Transverse colon (tissue), 4 donors: ENCODE measurements at regions not wholly inside any gene's neighbourhood (a gene's known extent, or its start where the extent isn't known, plus 50 kb on each side); places are given as distances from the start of the nearest gene placed in this dataset.

Experiments
- DNase-seq: peaks from one replicate; pipeline ENCODE4 v3.0.0-alpha.2; 2019
- H3K27ac ChIP-seq, 4 donors: fragments of 200-600 bp; sonication (generic); 2 replicates each; pipeline ENCODE4 v1.5.1; 2016 to 2018; ENCODE audit warnings: inconsistent platforms in 4 of 4
- H3K27me3 ChIP-seq: fragments of 200-600 bp; sonication (generic); 2 replicates; pipeline ENCODE4 v1.5.1; 2017; ENCODE audit warnings: inconsistent platforms
- H3K36me3 ChIP-seq, 4 donors: fragments of 200-600 bp; sonication (generic); 2 replicates each; pipeline ENCODE4 v1.5.1; 2017 to 2019; ENCODE audit warnings: inconsistent platforms in 4 of 4
- H3K4me1 ChIP-seq, 4 donors: fragments of 200-600 bp; sonication (generic); 2 replicates each; pipeline ENCODE4 v1.5.1; 2017 to 2020; ENCODE audit warnings: inconsistent platforms in 4 of 4
- H3K4me3 ChIP-seq, 4 donors: fragments of 200-600 bp; sonication (generic); 1 replicate in 1 of 4; 2 replicates in 3 of 4; pipeline versions ENCODE4 v1.5.1 to v1.6.1; 2017 to 2019; ENCODE audit warnings: inconsistent platforms in 4 of 4
- H3K9me3 ChIP-seq, 2 donors: fragments of 200-600 bp; sonication (generic); 2 replicates each; pipeline ENCODE4 v1.5.1; 2017 to 2019; ENCODE audit warnings: inconsistent platforms in 2 of 2
- EP300 ChIP-seq: sonication (generic); formaldehyde crosslinking; IDR thresholded peaks from one replicate; pipeline ENCODE4 v1.6.1; 2017; ENCODE audit warnings: antibody characterized with exemption, low read depth
- POLR2A ChIP-seq: fragments of 450-650 bp; IDR thresholded peaks from one replicate; pipeline ENCODE4 v1.6.1; 2016; ENCODE audit warnings: antibody characterized with exemption, mild to moderate bottlenecking, moderate library complexity
- POLR2AphosphoS5 ChIP-seq, 3 donors: sonication (generic); formaldehyde crosslinking; IDR thresholded peaks; one replicate each; pipeline ENCODE4 v1.6.1; 2016; ENCODE audit warnings: antibody characterized with exemption in 3 of 3
- WGBS, 2 donors: methylation state at CpG; one replicate each; pipeline ENCODE4 v1.1.5; 2018; ENCODE audit warnings: low coverage in 1 of 2; 5-methylcytosine and 5-hydroxymethylcytosine counted together
- in situ Hi-C, 4 donors: fragments of 200-750 bp; cut with MboI; loops; one replicate each; pipeline versions ENCODE4 v1.15.0 to v1.15.1; 2017; ENCODE audit warnings: low sequenced_read_pairs in 3 of 4, low pct_ligation_motif_present in 1 of 4, low pct_unique_long_range_greater_than_20kb in 1 of 4
- intact Hi-C: fragments of 100-400 bp; cut with DNase I; formaldehyde crosslinking; loops from one replicate; pipeline ENCODE4 v1.15.1; 2023; ENCODE audit warnings: low total_unique reads
- TF ChIP-seq, protein P1 (sequence below), 5 experiments: fragments of 200-600 bp in 3 of 5; fragments of 450-650 bp in 2 of 5; sonication (generic) in 3 of 5; IDR thresholded peaks; 1 replicate in 2 of 5; 2 replicates in 3 of 5; pipeline ENCODE4 v1.5.1; 2016 to 2017; ENCODE audit warnings: antibody characterized with exemption in 5 of 5, inconsistent platforms in 3 of 5, mild to moderate bottlenecking in 2 of 5, moderate library complexity in 1 of 5

GRCh38 chr16:66081775-66082366, 284.6 kb upstream of the CDH5 start:
- Histone ChIP-seq H3K27ac (no peak overlapping the region), H3K4me1 (no peaks in the 10 kb centered on the region), H3K36me3 (no peaks in the 10 kb centered on the region), H3K27me3 (no peaks in the 10 kb centered on the region), H3K4me3 (no peak overlapping the region), H3K9me3 (no peaks in the 10 kb centered on the region)
- in situ Hi-C loops = no loop called here
- intact Hi-C loops = no loop called here
- 48% methylated on average over 5 of the region's 5 CpGs; no CpG with 5 or more reads in 1 of the 2 donors for WGBS, 2 donors
- DNase-seq = no peak
- TF ChIP-seq, protein P1, sequence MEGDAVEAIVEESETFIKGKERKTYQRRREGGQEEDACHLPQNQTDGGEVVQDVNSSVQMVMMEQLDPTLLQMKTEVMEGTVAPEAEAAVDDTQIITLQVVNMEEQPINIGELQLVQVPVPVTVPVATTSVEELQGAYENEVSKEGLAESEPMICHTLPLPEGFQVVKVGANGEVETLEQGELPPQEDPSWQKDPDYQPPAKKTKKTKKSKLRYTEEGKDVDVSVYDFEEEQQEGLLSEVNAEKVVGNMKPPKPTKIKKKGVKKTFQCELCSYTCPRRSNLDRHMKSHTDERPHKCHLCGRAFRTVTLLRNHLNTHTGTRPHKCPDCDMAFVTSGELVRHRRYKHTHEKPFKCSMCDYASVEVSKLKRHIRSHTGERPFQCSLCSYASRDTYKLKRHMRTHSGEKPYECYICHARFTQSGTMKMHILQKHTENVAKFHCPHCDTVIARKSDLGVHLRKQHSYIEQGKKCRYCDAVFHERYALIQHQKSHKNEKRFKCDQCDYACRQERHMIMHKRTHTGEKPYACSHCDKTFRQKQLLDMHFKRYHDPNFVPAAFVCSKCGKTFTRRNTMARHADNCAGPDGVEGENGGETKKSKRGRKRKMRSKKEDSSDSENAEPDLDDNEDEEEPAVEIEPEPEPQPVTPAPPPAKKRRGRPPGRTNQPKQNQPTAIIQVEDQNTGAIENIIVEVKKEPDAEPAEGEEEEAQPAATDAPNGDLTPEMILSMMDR (IDR thresholded peaks at IDR 0.05) = no peak
- TF ChIP-seq POLR2AphosphoS5 (IDR thresholded peaks at IDR 0.05) = no peak
- TF ChIP-seq EP300 = no peak
- TF ChIP-seq POLR2A = no peak

DNA sequence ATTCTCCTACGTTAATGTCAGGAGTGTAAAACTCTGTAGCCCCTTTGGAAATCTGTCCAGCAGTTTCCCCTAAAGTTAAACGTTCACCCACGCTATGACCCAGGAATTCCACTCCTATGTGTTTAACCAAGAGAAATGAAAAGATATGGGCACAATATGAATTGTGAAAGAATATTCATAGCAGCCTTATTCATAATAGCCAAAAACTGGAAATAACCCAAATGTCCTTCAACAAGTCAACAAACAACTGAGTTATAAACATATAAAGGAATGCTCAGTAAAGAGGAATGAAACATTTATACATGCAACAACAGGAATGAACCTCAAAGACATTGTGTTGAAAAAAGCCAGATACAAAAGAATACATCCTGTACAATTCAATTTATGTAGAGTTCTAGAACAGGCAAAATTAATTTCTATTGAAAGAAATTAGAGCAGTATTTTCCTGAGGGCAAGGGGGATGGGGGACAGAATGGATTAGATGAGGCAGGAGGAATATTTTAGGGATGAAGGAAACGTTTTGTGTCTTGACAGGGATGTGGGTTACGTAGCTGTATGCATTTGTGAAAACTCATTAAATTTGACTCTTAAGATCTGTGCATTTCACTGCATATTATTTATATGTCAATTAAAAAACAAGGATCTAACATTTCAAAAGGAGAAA, 286.7 kb upstream of the CDH5 start:
- Histone ChIP-seq H3K27me3 (no peaks in the 10 kb centered on the region), H3K27ac (no peak overlapping the region), H3K4me3 (no peak overlapping the region), H3K36me3 (no peaks in the 10 kb centered on the region), H3K4me1 (no peaks in the 10 kb centered on the region), H3K9me3 (no peaks in the 10 kb centered on the region)
- WGBS, 2 donors = 63 to 74% methylated on average over 5 of the region's 5 CpGs
- in situ Hi-C loops (no loop called here), intact Hi-C loops (no loop called here)
- DNase-seq = no peak
- TF ChIP-seq EP300 = no peak
- TF ChIP-seq POLR2AphosphoS5 (IDR thresholded peaks at IDR 0.05) = no peak
- TF ChIP-seq, protein P1 (IDR thresholded peaks at IDR 0.05) = no peak

DNA sequence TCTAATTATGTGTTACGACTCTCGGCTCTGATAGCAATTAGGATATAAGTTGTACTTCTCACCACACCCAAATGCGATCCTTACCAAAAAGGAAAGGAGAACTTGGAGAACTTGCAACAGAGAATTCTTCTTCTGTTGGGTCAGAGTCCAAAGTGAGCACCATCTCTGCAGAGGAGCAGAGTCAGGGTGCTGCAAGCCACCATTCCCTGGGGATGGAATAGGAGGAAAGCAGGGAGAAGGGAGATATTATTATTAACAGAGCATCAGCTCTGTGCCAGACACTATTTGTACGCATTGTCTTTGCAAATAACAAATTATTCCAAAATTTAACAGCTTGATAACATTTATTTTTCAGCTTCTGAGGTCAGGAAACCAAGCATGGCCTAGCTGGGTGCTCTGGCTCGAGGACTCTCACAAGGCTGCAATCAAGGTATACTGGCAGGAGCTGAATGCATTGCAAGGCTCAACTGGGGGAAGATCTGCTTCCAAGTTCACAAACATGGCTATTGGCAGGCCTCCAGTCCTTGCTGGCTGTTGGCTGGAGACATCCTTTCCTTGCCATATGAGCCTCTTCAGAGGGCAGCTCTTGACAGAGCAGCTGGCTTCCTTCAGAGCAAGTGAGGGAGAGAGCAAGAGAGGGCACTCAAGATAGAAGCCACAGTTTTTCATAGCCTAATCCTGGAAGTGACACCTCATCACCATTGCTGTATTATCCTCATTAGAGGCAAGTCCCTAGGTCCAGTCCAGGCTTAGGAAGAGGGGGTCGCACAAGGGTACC, 296.2 kb upstream of the CDH5 start:
- in situ Hi-C loops = no loop called here
- Histone ChIP-seq H3K4me3 (no peak overlapping the region), H3K4me1 (peaks cover 0 to 14% (median 5%) of the 10 kb centered on the region in 4 donors), H3K27me3 (no peaks in the 10 kb centered on the region), H3K9me3 (no peaks in the 10 kb centered on the region), H3K27ac (peak overlapping the region in 1 of 4 donors; percentile 28), H3K36me3 (no peaks in the 10 kb centered on the region)
- peak; percentile 56 to 78 (median 67) for TF ChIP-seq POLR2AphosphoS5 (IDR thresholded peaks at IDR 0.05)
- TF ChIP-seq, protein P1 (IDR thresholded peaks at IDR 0.05) = no peak
- 70 to 72% methylated on average over 4 to 6 of the region's 6 CpGs for WGBS, 2 donors
- intact Hi-C loops = no loop called here
- peak; percentile 52 for DNase-seq

DNA sequence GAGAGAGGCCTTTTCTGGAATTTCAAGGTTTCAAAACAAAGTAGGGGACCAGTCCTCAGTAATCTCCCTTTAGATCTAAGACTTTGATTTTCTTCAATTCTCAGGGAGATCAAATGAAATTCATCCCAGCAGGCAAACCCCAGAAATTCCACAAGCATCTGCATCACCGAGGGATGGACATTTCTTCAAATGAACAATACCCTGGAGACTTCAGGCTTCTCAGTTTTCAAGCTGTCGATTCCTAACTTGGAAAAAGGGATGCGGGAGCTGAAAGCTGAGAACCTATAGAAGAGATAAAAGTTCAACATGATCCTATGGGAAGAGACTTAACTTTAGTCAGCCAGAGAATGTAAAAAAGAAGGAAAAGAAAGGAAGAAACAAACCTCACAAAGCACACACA, 296.9 kb upstream of the CDH5 start:
- Histone ChIP-seq H3K4me1 (peaks cover 0 to 14% (median 5%) of the 10 kb centered on the region in 4 donors), H3K4me3 (no peak overlapping the region), H3K9me3 (no peaks in the 10 kb centered on the region), H3K27ac (no peak overlapping the region), H3K36me3 (no peaks in the 10 kb centered on the region), H3K27me3 (no peaks in the 10 kb centered on the region)
- WGBS, 2 donors = 82 to 85% methylated on average over 2 to 3 of the region's 3 CpGs
- intact Hi-C loops = no loop called here
- DNase-seq = no peak
- in situ Hi-C loops = no loop called here
- TF ChIP-seq EP300 (no peak), POLR2A (no peak), POLR2AphosphoS5 (IDR thresholded peaks at IDR 0.05) (no peak)
